K562 (cell line): ENCODE measurements at regions not wholly inside any gene's neighbourhood (a gene's known extent, or its start where the extent isn't known, plus 50 kb on each side); places are given as distances from the start of the nearest gene placed in this dataset.

Experiments used
- ATAC-seq: fragments of 200-7000 bp; cut with Tn5 transposase; 3 replicates; pipeline ENCODE4 v1.9.1; 2020; ENCODE audit warnings: moderate library complexity
- BruUV-seq: library from RNA; stranded (reverse); fragments of 400-500 nt; replicated peaks from 2 replicates; lab custom pipeline; 2021; lab: Mats Ljungman, UMichigan
- CTCF ChIA-PET: fragments of 300-600 bp; formaldehyde crosslinking; extraction: SDS; loops from one replicate; lab custom pipeline; 2021; ENCODE audit warnings: low intra/inter-chr PET ratio; lab: Yijun Ruan, JAX
- POLR2A ChIA-PET: fragments of 300-600, 350-650 bp; sonication (Branson Sonifier 250); formaldehyde crosslinking; extraction: SDS; loops from one replicate; lab custom pipeline; 2021; ENCODE audit warnings: antibody characterized with exemption, inconsistent platforms; lab: Yijun Ruan, JAX
- DNase-seq, 4 experiments: peaks; one replicate each; pipeline versions ENCODE4 v3.0.0 to v3.0.0-alpha.2; 2011 to 2018; ENCODE audit warnings: low spot score in 3 of 4, mixed read lengths in 3 of 4; ENCODE audit errors: extremely low read depth in 1 of 4
- FAIRE-seq: peaks from 2 replicates; lab custom pipeline; 2011; peaks lifted over from hg19 to GRCh38; lab: Jason Lieb, UNC
- H2AFZ ChIP-seq: 2 replicates; pipeline ENCODE4 v1.6.0; 2011; ENCODE audit warnings: low read depth, low read length, control low read depth, inconsistent platforms
- H3K27ac ChIP-seq: fragments of 200-600 bp; 3 replicates; pipeline ENCODE4 v1.8.0; 2011; ENCODE audit warnings: low read depth, mild to moderate bottlenecking, control low read depth, inconsistent platforms, low read length, moderate library complexity, mixed read lengths; ENCODE audit errors: extremely low read depth
- H3K27me3 ChIP-seq, 2 experiments: fragments of 300-600 bp in 1 of 2; 2 replicates in 1 of 2; 3 replicates in 1 of 2; pipeline versions ENCODE4 v1.6.0 to v1.8.0; 2011; ENCODE audit warnings: inconsistent platforms in 2 of 2, low read length in 2 of 2, mild to moderate bottlenecking in 1 of 2, mixed read lengths in 1 of 2, moderate library complexity in 1 of 2; ENCODE audit not compliant: control insufficient read depth in 2 of 2, insufficient read depth in 2 of 2
- H3K36me3 ChIP-seq: fragments of 300-600 bp; 3 replicates; pipeline ENCODE4 v1.8.0; 2011; ENCODE audit warnings: mild to moderate bottlenecking, low read length, inconsistent platforms; ENCODE audit not compliant: control insufficient read depth, insufficient read depth
- H3K4me1 ChIP-seq, 2 experiments: fragments of 200-600 bp in 1 of 2; replicated peaks in 1 of 2; 2 replicates in 1 of 2; 3 replicates in 1 of 2; pipeline versions ENCODE4 v1.5.1 to v1.8.0; 2011; ENCODE audit warnings: inconsistent platforms in 2 of 2, low read length in 2 of 2, mild to moderate bottlenecking in 1 of 2, mixed read lengths in 1 of 2, moderate library complexity in 1 of 2; ENCODE audit not compliant: control insufficient read depth in 2 of 2, insufficient read depth in 2 of 2
- H3K4me2 ChIP-seq: 2 replicates; pipeline ENCODE4 v1.6.1; 2011; ENCODE audit warnings: low read length, control low read depth, inconsistent platforms, mixed read lengths; ENCODE audit not compliant: insufficient read depth
- H3K4me3 ChIP-seq: fragments of 200-600 bp; sonication (generic), shearing (Covaris generic); 2 replicates; pipeline ENCODE4 v1.5.1; 2016; ENCODE audit warnings: control low read depth, inconsistent platforms
- H3K79me2 ChIP-seq: fragments of 200-600 bp; 3 replicates; pipeline ENCODE4 v1.8.0; 2011; ENCODE audit warnings: low read length, inconsistent platforms; ENCODE audit not compliant: control insufficient read depth, insufficient read depth
- H3K9ac ChIP-seq, 2 experiments: 2 replicates each; pipeline versions ENCODE4 v1.6.0 to v1.6.1; 2011; ENCODE audit warnings: low read depth in 2 of 2, low read length in 2 of 2, control low read depth in 1 of 2, inconsistent platforms in 1 of 2, mild to moderate bottlenecking in 1 of 2, mixed read lengths in 1 of 2; ENCODE audit not compliant: insufficient read depth in 1 of 2
- H3K9me1 ChIP-seq: one replicate; pipeline ENCODE4 v1.6.0; 2011; ENCODE audit warnings: inconsistent platforms, mild to moderate bottlenecking, low read length, moderate library complexity; ENCODE audit not compliant: control insufficient read depth, insufficient read depth
- H3K9me3 ChIP-seq: replicated peaks from 2 replicates; pipeline ENCODE4 v1.5.1; 2011; ENCODE audit warnings: low read depth, low read length, inconsistent platforms; ENCODE audit not compliant: control insufficient read depth, insufficient read depth
- H4K20me1 ChIP-seq: replicated peaks from 2 replicates; pipeline ENCODE4 v1.6.1; 2011; ENCODE audit warnings: low read length, inconsistent platforms, mixed read lengths; ENCODE audit not compliant: control insufficient read depth, insufficient read depth
- BHLHE40 ChIP-seq: IDR thresholded peaks from 2 replicates; pipeline ENCODE4 v1.6.1; 2011; ENCODE audit warnings: low read length, improper control_type of control experiment
- GABPB2 ChIP-seq: fragments of 250-450 bp; sonication (Bioruptor Pico); conservative IDR thresholded peaks from 2 replicates; pipeline ENCODE4 v1.5.1; 2021; ENCODE audit warnings: mild to moderate bottlenecking
- NFIC ChIP-seq: fragments of 450-650 bp; IDR thresholded peaks from 2 replicates; pipeline ENCODE4 v1.6.1; 2017; ENCODE audit warnings: mild to moderate bottlenecking, inconsistent platforms
- RB1 ChIP-seq: fragments of 450-650 bp; IDR thresholded peaks from 2 replicates; pipeline ENCODE4 v1.6.1; 2017; ENCODE audit warnings: low read depth, mild to moderate bottlenecking
- RBM34 ChIP-seq: fragments of 200-400 bp; formaldehyde crosslinking; IDR thresholded peaks from 2 replicates; pipeline ENCODE4 v1.6.1; 2018; ENCODE audit warnings: low read length, borderline replicate concordance; ENCODE audit not compliant: insufficient read depth
- RHOXF2B ChIP-seq: fragments of 250-450 bp; sonication (Bioruptor Pico); conservative IDR thresholded peaks from 2 replicates; pipeline ENCODE4 v1.5.1; 2021
- YY1 ChIP-seq, 3 experiments: IDR thresholded peaks; 2 replicates each; pipeline ENCODE4 v1.6.1; 2011; ENCODE audit warnings: low read length in 2 of 3, mild to moderate bottlenecking in 2 of 3, moderate library complexity in 2 of 3, borderline replicate concordance in 1 of 3, control low read depth in 1 of 3, low read depth in 1 of 3; ENCODE audit not compliant: insufficient read depth in 3 of 3, insufficient replicate concordance in 2 of 3, control insufficient read depth in 1 of 3, insufficient read length in 1 of 3; ENCODE audit errors: extremely low read depth in 1 of 3
- ZBTB33 ChIP-seq: sonication (generic); formaldehyde crosslinking; IDR thresholded peaks from 2 replicates; pipeline ENCODE4 v1.8.1; 2023; ENCODE audit warnings: mild to moderate bottlenecking, missing genetic modification reagents
- ZFP1 ChIP-seq: fragments of 450-650 bp; formaldehyde crosslinking; IDR thresholded peaks from 2 replicates; pipeline ENCODE4 v1.4.0; 2020; ENCODE audit warnings: mild to moderate bottlenecking, mixed read lengths
- ZKSCAN3 ChIP-seq: fragments of 250-450 bp; sonication (Bioruptor Pico); IDR thresholded peaks from 2 replicates; pipeline ENCODE4 v1.4.0; 2020
- ZMIZ1 ChIP-seq, 2 experiments: fragments of 150-350 bp in 1 of 2; IDR thresholded peaks; 2 replicates each; pipeline ENCODE4 v1.6.1; 2012 to 2016; ENCODE audit warnings: low read depth in 2 of 2, low read length in 2 of 2, mild to moderate bottlenecking in 1 of 2, moderate library complexity in 1 of 2
- ZNF124 ChIP-seq: sonication (generic); formaldehyde crosslinking; IDR thresholded peaks from 2 replicates; pipeline ENCODE4 v1.8.1; 2022; ENCODE audit warnings: missing genetic modification reagents
- ZNF140 ChIP-seq: fragments of 250-450 bp; sonication (Bioruptor Pico); IDR thresholded peaks from 2 replicates; pipeline ENCODE4 v1.8.0; 2021; ENCODE audit warnings: moderate library complexity, mild to moderate bottlenecking, inconsistent platforms
- ZNF146 ChIP-seq: IDR thresholded peaks from one replicate; pipeline ENCODE4 v1.6.1; 2018; ENCODE audit warnings: missing compliant biosample characterization; ENCODE audit not compliant: unreplicated experiment
- ZNF184 ChIP-seq: sonication (generic); formaldehyde crosslinking; IDR thresholded peaks from 2 replicates; pipeline ENCODE4 v1.5.0; 2020; ENCODE audit warnings: missing genetic modification reagents
- ZNF311 ChIP-seq: fragments of 250-450 bp; sonication (Bioruptor Pico); IDR thresholded peaks from 2 replicates; pipeline ENCODE4 v1.4.0; 2020; ENCODE audit warnings: mild to moderate bottlenecking, moderate library complexity
- WGBS: fragments of 100-300 bp; shearing (Covaris generic); methylation state at CpG from one replicate; pipeline ENCODE4 v1.1.6; 2016; ENCODE audit warnings: low coverage, mixed read lengths; ENCODE audit not compliant: insufficient coverage; ENCODE audit errors: missing lambda C conversion rate; 5-methylcytosine and 5-hydroxymethylcytosine counted together
- in situ Hi-C: fragments of 300-500 bp; cut with MboI; formaldehyde crosslinking; loops from 4 replicates; pipeline ENCODE4 v1.15.0; 2018; ENCODE audit warnings: inconsistent platforms, mixed read lengths
- intact Hi-C: fragments of 100-400 bp; cut with micrococcal nuclease; formaldehyde crosslinking; loops from 2 replicates; pipeline ENCODE4 v1.14.2; 2022

DNA sequence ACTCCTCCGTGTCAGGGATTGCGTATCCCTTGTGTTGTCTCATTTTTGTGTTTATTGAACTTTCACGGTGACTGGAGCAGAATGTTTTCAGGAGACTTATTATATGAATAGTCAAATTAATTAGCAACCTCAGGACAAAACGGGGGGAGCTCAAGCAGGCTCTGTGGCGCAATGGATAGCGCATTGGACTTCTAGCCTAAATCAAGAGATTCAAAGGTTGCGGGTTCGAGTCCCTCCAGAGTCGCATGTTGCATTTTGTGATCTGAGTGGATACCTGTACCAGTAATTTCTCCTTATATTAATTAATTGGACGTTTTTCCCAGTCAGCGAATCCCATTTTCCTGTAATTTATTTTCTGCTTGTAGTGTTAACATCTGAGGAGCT is 89.1 kb upstream of the ZNF184 start (continued):
- TF ChIP-seq ZNF124, result no peak

DNA sequence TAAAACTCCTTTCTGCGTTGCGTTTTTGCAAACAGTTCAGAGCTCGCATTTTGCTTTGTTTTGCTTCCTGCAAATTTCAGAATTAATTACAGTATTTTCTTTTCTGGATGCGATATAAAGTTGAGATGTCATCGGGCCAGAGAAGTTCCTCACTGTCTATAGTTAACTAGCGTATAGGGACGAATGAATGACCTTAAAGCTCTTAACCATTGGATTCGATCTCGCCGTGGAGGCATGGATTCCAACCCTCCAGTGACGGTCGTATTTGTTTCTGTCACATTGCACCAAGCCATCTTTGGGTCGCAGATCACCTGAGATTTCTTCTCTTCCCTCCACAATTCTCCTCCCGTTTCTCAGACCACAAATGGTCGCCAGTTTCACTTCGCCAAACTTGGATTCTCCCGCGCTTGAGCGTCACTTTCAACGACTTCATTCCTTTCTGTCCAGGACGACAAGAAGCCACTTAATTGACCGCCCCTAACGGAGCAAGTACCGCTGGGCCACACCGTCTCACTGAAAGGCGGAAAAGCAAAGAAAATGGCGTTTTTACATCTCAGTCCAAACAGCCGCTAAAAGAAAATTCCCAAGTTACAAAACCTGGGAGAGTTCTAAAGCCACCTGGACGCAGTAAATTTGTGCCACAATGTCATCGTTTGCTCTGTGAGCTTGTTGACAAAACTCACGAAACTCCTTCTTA is 85.3 kb upstream of the ZNF184 start:
- Histone ChIP-seq H3K79me2 (no peaks in the 10 kb centered on the region), H3K36me3 (no peaks in the 10 kb centered on the region), H3K4me1 (0 out of 5 replicates have a peak, but pooled peaks cover 2 to 6% of the 10 kb centered on the region in 2 experiments), H3K27me3 (no peaks in the 10 kb centered on the region), H3K9me3 (no peaks in the 10 kb centered on the region), H3K27ac (peak overlapping the region; percentile 4; the same call in 1 of the 3 replicates), H4K20me1 (no peaks in the 10 kb centered on the region), H3K4me2 (peak overlapping the region; percentile 27), H3K4me3 (peak overlapping the region; percentile 2; the same call in 1 of the 2 replicates), H2AFZ (peak overlapping the region; percentile 83), H3K9ac (peak overlapping the region; percentile 44 to 75; a peak in 3 of 4 replicates), H3K9me1 (no peaks in the 10 kb centered on the region)
- DNase-seq (no peak), ATAC-seq (no peak), FAIRE-seq (peak; percentile 44)
- WGBS, result 58% methylated on average over 31 of the region's 31 CpGs
- in situ Hi-C loops (no loop called here), intact Hi-C loops (no loop called here)
- ChIA-PET CTCF (no interaction called here), POLR2A (interaction anchor here (0.7 to 0.9 kb wide), 3 partner anchors 14 to 989 kb away, joined by 3 to 4 read pairs (median 3); no protein-coding TSS in a partner anchor)
- BruUV-seq, result no TSS peak
- no peak for TF ChIP-seq RHOXF2B (CRISPR knock-in tag)
- TF ChIP-seq RB1, result no peak
- TF ChIP-seq ZNF140, result no peak
- TF ChIP-seq YY1 (IDR thresholded peaks at IDR 0.05; ENCODE audit: borderline replicate concordance in 1 of 3, control insufficient read depth in 1 of 3, extremely low read depth in 1 of 3, insufficient read depth in 3 of 3, insufficient read length in 1 of 3, insufficient replicate concordance in 2 of 3, low read depth in 1 of 3, low read length in 2 of 3), result peak in 1 of 3 experiments; percentile 30
- no peak for TF ChIP-seq ZFP1 (CRISPR knock-in tag)
- no peak for TF ChIP-seq ZNF184
- no peak for TF ChIP-seq ZMIZ1 (IDR thresholded peaks at IDR 0.05; ENCODE audit: low read depth in 2 of 2, low read length in 2 of 2)
- 0 out of 2 replicates have a peak, but pooled peaks have one; percentile 22 for TF ChIP-seq NFIC
- TF ChIP-seq BHLHE40, result no peak
- TF ChIP-seq ZBTB33, result peak; percentile 85
- no peak for TF ChIP-seq GABPB2
- no peak for TF ChIP-seq ZNF146 (CRISPR knock-in tag)
- no peak for TF ChIP-seq ZKSCAN3 (CRISPR knock-in tag)
- no peak for TF ChIP-seq ZNF311 (CRISPR knock-in tag)
- no peak for TF ChIP-seq RBM34
